ENCODE measurements at regions not wholly inside any gene's neighbourhood (a gene's known extent, or its start where the extent isn't known, plus 50 kb on each side); places are given as distances from the start of the nearest gene placed in this dataset.

GRCh38 chr5:84647581-84647980 lies 262.9 kb upstream of the EDIL3 start:
- Histone ChIP-seq H3K4ac (ENCODE audit: low read depth, low read length) (no peak overlapping the region), H4K8ac (replicated peaks; ENCODE audit: insufficient read length, low read depth, low read length) (no peak overlapping the region), H4K91ac (ENCODE audit: insufficient read length, low read depth, low read length) (no peak overlapping the region), H3K4me1 (ENCODE audit: insufficient read depth, low read length) (no peaks in the 10 kb centered on the region; the same call in 1 of the 2 replicates), H2BK15ac (ENCODE audit: low read depth, low read length) (no peak overlapping the region), H3K56ac (ENCODE audit: insufficient read length, low read depth, low read length) (no peak overlapping the region), H2BK20ac (ENCODE audit: low read depth, low read length, poor library complexity, severe bottlenecking) (no peak overlapping the region), H3K4me2 (ENCODE audit: insufficient read depth, insufficient read length, low read length) (no peak overlapping the region), H4K20me1 (ENCODE audit: control insufficient read depth, insufficient read depth, insufficient read length) (no peaks in the 10 kb centered on the region), H3K18ac (ENCODE audit: insufficient read length, low read depth, low read length) (no peak overlapping the region), H3K79me1 (ENCODE audit: insufficient read depth, low read depth, low read length, poor library complexity, severe bottlenecking) (no peaks in the 10 kb centered on the region), H2BK5ac (ENCODE audit: insufficient read length, low read length) (no peak overlapping the region), H2AK5ac (ENCODE audit: insufficient read length, low read length) (no peak overlapping the region), H3K9ac (ENCODE audit: extremely low read depth, insufficient read length, low read length) (no peak overlapping the region), H4K5ac (ENCODE audit: insufficient read length, low read depth, low read length) (no peak overlapping the region), H3K9me3 (ENCODE audit: control insufficient read depth, low read depth, low read length) (no peaks in the 10 kb centered on the region), H3K23ac (ENCODE audit: insufficient read length, low read depth, low read length) (no peak overlapping the region), H3K23me2 (ENCODE audit: insufficient read length, low read depth, low read length, poor library complexity, severe bottlenecking) (no peaks in the 10 kb centered on the region), H3K27ac (ENCODE audit: insufficient read length, low read depth, low read length) (no peak overlapping the region), H3K79me2 (ENCODE audit: insufficient read depth, low read length) (no peaks in the 10 kb centered on the region), H2BK120ac (ENCODE audit: low read depth, low read length, poor library complexity, severe bottlenecking) (no peak overlapping the region), H2BK12ac (ENCODE audit: insufficient read length, low read depth, low read length) (no peak overlapping the region), H2AFZ (ENCODE audit: low read length) (no peak overlapping the region), H3K14ac (ENCODE audit: insufficient read depth, low read length) (no peak overlapping the region), H3K27me3 (ENCODE audit: insufficient read depth, low read length) (no peaks in the 10 kb centered on the region), H3T11ph (ENCODE audit: low read length) (no peak overlapping the region)
- Mint-ChIP-seq H3K36me3 (ENCODE audit: insufficient read depth in 1 of 3, low read depth in 3 of 3) (no peaks in the 10 kb centered on the region), H3K27me3 (ENCODE audit: low read depth) (peaks cover 1% of the 10 kb centered on the region; the same call in 1 of the 2 replicates), H3K4me3 (no peak overlapping the region), H3K4me1 (peaks cover 13 to 25% of the 10 kb centered on the region in 2 experiments), H3K9me3 (peaks cover 0 to 2% of the 10 kb centered on the region in 2 experiments; a peak in 1 of 5 replicates), H3K27ac (peak overlapping the region in 1 of 3 experiments; percentile 30; a peak in 1 of 7 replicates)
- no peak for DNase-seq
- WGBS (ENCODE audit: extremely low coverage, insufficient read length, low lambda C conversion rate) = no CpG with 5 or more reads among the region's 2 CpGs
- TF ChIP-seq CTCF (conservative IDR thresholded peaks at IDR 0.05) = no peak
